GM19351 (cell line): ENCODE measurements at regions not wholly inside any gene's neighbourhood (a gene's known extent, or its start where the extent isn't known, plus 50 kb on each side); places are given as distances from the start of the nearest gene placed in this dataset.
"Not testable (repeated sequence)": the region's sequence is repeated elsewhere in the genome, so short reads cannot be mapped to it uniquely, and the experiment has no call there.

Experiments
- ATAC-seq: cut with Tn5 transposase; IDR thresholded peaks from one replicate; pipeline ENCODE4 v1.9.1; 2021; ENCODE audit warnings: mild to moderate bottlenecking, moderate library complexity; ENCODE audit not compliant: unreplicated experiment

DNA sequence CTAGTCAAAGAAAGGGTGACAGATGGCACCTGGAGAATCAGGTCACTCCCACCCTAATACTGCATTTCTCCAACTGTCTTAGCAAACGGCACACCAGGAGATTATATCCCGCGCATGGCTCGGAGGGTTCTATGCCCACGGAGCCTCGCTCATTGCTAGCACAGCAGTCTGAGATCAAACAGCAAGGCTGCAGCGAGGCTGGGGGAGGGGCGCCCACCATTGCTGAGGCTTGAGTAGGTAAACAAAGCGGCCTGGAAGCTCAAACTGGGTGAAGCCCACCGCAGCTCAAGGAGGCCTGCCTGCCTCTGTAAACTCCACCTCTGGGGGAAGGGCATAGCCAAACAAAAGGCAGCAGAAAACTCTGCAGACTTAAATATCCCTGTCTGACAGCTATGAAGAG, 268.1 kb upstream of the GRM3 start:
- not testable (repeated sequence) for ATAC-seq

DNA sequence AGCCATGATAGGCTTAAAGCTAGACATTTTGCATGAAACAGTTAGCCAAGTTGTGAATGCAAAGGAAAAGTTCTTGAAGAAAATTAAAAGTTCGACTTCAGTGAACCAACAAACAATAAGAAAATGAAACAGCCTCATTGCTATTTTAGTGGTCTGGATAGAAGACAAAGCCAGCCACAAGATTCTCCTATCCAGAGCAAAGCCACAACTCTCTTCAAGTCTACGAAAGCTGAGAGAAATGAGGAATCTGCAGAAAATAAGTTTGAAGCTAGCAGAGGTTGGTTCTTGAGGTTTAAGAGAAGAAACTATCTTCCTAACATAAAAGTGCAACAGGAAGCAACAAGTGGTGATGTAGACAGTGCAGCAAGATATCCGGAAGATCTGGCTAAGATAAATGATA, 271.4 kb upstream of the GRM3 start:
- ATAC-seq: no peak

DNA sequence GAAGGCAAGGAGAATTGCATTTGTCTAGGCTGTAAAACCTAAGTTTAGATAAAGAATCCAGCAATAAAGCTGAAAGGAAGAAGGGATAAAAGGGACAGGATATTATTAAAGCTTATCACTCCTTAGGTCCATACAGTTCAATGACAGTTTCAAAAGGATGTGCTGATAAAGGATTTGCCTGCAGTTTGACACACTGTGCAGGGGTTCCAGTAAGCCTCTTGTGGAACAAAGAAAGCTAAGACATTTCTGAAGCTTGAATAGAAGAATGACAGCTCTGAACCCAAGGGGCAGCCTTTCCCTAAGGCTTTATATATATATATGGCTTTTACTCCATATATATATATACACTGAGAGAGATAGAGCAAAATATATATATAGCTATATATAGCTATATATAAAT, 276.8 kb upstream of the GRM3 start:
- ATAC-seq: no peak

DNA sequence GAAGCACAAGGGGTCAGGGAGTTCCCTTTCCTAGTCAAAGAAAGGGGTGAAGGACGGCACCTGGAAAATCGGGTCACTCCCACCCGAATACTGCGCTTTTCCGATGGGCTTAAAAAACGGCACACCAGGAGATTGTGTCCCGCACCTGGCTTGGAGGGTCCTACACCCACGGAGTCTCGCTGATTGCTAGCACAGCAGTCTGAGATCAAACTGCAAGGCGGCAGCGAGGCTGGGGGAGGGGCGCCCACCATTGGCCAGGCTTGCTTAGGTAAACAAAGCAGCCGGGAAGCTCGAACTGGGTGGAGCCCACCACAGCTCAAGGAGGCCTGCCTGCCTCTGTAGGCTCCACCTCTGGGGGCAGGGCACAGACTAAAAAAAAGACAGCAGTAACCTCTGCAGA, 303.3 kb upstream of the GRM3 start:
- ATAC-seq: not testable (repeated sequence)

DNA sequence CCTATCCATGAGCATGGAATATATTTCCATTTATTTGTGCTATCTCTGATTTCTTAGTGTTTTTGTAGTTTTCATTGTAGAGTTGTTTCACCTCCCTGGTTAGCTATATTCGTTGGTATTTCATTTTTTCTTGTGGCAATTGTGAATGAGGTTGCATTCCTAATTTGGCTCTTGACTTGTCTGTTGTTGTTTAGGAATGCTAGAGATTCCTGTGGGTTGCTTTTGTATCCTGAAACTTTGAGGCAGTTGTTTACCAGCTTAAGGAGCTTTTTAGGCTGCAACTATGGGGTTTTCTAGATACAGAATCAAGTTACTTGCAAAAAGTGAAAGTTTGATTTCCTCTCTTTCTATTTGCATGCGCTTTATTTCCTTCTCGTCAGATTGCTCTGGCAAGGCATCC, 304.7 kb upstream of the GRM3 start:
- no peak for ATAC-seq

DNA sequence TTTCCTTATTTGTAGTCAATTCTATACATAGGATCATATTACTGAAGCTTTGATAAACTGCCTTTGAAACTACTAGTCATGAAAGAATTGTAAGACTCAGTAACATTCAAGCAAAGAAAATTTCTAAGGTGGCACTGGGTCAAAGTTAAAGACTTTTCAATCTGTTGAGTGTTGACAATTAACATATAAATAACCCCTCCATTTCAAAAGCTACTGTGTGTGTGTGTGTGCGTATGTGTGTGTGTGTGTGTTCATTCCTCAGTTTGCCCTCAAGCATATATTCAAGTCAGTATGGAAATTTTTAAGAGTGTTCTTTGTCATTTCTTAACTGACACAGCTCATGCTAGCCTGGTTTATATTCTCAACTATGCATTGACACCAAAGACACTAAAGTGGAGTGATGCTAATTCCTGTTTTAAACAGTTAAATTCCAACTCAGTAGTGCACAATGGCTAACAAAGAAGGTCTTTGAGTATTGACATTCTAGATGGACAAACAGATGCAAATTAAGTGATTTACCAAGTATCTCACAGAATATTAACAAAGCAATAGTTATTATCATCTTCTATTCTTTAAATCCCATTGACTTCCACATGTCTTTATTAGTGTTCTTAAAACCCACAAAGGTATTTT, 314.8 kb upstream of the GRM3 start:
- no peak for ATAC-seq

DNA sequence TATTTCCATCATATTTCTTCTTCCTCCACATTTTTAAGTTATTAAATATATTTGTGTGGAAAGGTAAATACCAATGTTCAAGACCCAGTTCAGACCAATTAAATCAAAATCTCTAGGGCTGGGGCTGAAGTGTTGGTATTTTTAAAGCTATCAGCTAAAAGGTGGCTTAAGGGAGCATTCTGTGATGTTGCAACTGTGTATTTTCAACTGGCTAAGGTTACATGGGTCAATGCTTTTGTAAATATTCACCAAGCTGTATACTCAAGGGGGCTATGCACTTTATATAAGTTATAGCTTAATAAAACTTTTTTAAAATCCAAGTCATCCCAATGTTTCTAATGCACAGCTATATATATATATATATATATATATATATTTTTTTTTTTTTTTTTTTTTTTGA, 316.9 kb upstream of the GRM3 start:
- no peak for ATAC-seq

DNA sequence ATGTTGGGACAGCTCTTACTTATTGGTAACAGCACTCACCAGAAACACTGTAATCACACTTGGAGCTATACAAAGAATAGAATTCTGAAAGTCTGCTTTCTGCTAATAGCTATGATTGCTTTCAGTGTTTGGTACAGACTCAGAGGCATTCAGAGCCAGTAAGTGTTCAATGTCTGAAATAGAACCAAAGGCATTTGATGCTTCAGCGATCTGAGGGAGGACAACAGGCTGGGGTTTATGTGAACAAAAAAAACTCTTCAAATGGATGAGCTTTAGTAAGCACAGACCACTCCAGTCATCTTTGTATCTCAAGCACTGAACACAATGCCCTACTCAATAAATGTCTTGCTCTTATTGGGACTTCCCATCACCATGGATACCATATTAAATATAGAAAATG, 322.8 kb upstream of the GRM3 start:
- ATAC-seq: no peak

DNA sequence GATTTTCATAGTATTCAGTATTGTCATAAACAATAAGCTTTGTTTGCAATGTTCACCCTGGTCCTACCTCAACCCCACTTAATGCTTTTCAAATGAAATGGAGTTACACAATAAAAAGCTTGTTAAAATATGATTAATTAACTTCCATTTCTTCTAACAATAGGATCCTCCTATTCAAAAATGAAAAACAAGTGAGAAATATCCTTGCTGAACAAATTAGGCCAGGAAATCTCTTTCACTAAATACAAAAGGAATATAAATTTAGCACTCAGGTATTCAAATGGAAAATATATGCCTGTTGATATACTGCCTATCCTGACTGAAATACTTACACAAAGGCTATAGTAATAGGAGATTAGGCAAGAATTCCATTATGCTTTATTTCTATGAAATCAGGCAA, 323.4 kb upstream of the GRM3 start:
- no peak for ATAC-seq

DNA sequence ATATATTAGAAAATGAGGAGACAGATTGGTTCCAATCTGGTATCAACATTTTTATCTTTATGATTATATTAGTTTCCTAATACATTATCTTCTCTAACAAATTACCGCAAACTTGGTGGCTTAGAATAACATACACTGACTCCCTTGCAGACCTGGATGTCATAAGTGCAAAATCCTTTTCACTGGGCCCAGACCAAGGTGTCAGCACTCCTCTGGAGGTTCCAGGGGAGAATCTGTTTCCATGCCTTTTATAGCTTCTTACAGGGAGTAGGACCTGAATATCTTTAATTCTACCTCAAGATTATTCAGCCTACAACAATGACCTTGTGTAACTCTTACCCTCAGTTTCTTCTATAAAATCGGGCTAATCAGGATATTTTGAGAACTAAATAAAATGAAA, 329.9 kb upstream of the GRM3 start:
- ATAC-seq: no peak

DNA sequence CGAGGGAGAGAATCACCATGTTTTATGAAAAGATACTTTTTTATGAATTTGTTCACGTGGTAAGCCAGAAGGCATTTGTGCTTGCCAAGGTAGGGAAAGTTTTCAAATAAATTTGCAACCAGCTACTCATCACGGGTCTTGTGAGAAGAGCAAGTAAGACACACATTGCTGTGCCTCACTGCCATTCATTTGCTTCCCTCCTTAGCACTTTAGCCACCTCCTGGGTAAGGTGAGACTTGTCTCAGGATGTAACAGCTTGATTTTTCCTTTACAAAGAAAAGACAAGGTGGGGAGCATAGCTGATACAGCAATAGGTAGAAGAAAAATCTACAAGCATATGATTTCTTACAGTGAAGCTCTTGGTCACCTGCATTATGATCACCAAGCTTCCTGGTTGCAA, 342.4 kb upstream of the GRM3 start:
- ATAC-seq: no peak

DNA sequence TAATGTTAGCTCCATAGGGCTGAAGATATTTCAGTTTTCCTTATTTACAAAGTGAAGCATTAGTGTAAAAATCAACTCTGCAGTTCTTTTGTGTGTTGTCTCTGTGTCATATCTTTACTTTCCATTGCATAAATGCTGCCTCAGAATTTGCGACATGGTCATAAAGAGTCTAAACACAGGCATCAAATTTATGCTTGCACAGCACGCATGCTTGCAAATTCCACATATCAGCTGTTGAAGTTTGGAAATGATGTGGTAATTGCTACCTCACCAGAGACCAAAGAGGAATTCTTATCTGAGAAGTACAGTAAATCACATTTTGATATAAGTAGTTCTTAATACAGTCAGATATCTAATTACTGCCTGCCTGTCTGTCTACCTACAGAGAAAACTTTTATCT, 348.2 kb upstream of the GRM3 start:
- ATAC-seq: no peak

DNA sequence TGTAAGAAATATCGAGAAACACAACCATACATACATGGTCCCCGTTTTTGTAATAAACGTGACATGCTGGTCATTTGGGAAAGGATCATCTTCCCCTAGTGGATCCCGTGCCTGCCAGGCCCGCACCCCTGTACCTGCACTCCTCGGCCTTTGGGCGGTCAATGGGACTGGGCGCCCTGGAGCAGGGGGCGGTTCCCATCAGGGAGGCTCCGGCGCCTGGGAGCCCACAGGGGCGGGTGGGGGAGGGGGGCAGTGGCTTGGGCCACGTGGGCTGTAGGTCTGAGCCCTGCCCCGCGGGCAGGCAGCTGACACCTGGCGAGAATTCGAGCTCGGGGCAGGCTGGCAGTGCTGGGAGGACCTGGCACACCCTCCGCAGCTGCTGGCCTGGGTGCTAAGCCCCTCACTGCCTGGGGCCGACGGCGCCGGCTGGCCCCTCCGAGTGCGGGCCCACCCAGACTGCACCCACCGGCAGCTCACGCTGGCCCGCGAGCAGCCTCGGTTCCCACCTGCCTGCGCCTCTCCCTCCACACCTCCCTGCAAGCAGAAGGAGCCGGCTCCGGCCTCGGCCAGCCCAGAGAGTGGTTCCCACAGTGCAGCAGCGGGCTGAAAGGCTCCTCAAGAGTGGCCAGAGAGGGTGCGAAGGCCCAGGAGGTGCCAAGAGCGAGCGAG, 361.6 kb upstream of the GRM3 start:
- no peak for ATAC-seq

DNA sequence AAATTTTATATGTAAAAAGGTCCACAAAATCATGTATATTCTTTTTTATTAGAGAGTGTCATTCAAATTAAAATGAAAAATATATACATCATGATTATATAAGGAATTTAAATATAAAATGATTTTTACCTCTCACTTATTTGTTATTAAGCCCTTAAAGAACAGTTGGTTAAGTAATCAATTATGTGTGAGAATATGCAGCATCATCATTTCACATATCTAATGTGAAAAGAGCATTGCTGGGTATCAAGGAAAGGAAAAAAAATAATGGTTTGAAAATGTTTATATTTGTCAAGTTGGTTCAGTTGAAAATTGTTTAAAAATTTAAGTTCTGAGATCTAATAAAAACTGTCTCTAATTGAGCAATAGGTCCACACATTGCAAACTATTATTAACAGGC, 363.6 kb upstream of the GRM3 start:
- ATAC-seq: no peak

DNA sequence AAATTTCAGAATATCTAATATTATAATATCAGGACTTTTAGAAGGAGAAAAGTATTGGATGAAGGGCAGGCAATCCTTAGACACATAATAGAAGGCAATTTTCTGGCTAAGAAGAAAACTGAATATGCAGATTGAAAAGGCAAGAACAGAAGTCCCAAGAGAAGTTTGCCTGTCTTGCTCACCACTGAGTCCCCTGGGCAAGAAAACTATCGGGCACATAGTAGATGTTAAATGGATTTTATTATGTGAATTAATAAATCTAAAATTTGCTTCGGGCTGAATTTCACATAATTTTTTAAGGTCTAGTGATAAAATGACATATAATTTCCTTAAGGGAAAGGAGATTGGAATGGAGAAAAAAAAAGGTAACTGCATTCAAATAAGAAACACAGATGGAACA, 380.9 kb upstream of the GRM3 start:
- no peak for ATAC-seq

DNA sequence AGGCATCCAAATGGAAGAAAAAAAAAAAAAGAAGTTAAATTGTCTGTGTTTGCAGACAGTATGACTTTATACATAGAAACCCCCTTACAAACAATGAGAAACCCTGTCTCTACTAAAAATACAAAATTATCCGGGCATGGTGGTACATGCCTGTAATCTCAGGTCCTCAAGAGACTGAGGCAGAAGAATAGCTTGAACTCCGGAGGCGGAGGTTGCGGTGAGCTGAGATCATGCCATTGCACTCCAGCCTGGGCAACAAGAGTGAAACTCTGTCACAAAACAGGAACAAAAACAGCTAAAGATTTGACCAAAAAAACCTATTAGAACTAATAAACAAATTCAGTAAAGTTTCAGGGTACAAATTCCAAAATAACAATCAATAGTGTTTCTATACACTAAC, 385.8 kb upstream of the GRM3 start:
- ATAC-seq: no peak

DNA sequence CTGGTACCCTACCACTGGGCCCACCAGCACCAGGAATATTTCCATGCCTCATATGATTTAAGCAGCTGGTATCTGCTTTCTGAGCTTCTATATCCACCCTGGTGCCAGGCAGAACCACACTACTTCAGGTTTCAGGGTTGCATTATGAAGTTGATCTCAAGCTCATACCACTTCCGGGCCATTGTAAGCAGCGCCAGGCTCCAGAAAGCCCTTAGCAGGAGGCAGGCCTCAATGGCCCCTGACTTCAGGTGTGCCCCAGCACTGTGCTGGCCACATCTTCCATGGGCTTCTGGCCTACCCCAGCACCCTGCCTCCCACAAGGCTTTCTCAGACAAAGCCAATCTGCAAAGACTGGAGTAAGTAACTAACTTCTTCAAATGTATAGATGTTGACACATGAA, 391.3 kb upstream of the GRM3 start:
- no peak for ATAC-seq

DNA sequence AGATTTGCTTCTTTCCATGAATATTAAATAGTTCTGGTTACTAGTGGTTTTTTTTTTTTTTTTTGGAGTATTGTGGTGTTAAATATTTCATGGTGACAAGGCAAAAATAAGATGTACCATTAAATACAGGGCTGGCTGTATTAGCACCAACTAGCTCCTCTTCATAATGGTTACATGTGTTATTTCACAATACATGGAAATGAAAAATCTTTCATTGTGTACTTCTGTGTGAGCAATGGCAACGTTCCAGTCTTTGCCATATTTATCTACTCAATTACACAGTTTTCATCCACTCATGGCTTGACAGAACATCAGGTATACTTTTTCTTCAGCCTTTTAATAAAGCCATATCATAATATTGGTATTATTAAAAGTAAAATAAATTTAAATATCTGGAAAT, 394.7 kb upstream of the GRM3 start:
- no peak for ATAC-seq

DNA sequence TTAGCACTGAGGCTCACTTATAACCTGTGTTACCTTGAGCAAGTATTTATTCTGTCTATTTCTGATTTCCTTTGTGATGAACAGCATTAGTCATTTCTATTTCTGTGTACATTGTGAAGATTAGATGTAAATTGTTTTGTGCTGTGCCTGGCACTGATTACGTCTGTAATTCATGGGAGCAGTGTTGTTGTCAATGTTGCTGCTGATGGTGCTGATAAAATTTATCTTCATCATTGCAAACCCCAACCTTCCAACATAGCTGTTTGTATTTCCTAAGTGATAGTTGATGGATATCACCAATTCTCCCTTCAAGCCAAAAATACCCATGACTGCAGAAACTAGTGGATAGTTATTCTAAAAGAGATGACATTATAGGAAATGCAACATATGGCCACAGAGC, 400.5 kb upstream of the GRM3 start:
- no peak for ATAC-seq

DNA sequence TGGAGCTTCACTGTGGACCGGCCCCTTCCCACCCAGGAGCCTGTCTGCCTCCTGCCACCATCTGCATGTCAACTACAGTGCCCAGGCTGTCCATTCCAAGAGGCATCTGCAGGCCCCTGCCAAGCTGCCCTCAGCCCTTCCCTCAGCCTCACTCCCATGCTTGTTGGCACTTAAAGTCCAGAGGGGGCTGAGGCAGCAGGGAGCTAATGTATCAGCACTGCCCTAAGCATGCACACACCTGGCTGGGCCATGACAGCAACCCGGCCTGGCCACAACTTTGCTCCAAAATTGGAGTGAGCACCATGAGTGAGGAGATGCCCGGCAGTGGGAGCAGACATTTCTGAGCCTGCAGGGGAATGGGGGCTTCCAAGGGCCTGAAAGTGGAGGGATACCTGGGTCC, 417.5 kb upstream of the GRM3 start:
- ATAC-seq: no peak

DNA sequence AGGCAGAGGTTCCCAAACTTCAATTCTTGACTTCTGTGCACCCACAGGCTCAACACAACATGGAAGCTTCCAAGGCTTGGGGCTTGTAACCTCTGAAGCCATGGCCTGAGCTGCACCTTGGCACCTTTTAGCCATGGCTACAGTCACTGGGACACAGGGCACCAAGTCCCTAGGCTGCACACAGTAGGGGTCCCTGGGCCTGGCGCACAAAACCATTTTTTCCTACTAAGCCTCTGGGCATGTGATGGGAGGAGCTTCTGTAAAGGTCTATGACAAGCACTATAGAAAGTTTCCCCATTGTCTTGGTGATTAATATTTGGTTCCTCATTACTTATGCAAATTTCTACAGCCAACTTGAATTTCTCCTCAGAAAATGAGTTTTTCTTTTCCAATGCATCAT, 420.9 kb upstream of the GRM3 start:
- no peak for ATAC-seq

DNA sequence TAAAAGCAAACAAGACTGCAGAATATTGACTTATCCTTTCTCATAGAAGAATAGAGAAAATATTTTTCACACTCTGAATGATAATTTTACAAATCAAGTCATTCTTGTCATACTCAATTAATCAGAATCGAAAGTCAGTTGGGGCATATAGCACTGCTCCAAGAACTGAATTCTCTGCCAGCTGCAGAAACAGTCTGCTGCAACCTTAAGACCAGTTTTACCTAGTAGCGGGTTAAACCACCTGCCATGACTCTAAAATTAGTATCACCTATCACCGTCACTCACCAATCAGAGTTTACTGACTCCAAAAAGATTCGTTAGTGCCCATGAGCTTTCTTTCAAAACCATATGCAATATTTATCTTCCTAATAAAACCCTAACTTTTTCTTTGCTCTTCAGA, 429.0 kb upstream of the GRM3 start:
- ATAC-seq: no peak

DNA sequence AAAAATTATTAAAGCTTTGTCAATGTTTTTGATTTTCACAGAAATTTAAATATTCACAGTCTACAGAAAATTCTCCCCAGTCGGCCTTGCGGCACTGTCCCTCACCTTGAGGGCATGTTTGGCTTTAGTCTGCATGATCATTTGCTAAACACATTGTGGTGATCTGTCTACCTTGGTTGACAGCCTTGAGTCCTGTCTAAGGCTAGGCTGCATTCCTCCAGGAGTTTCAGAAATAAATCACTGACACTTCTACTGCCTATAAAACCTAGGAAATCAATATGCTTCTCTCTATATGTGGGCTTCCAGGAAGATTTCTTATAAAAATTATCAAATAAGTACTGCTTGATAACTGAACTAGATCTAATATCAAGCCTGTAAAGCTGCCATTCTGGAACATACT, 430.7 kb upstream of the GRM3 start:
- ATAC-seq: no peak
